Transverse colon (tissue), 3 donors: ENCODE measurements at regions not wholly inside any gene's neighbourhood (a gene's known extent, or its start where the extent isn't known, plus 50 kb on each side); places are given as distances from the start of the nearest gene placed in this dataset.

Source experiments
- POLR2A ChIP-seq: fragments of 450-650 bp; IDR thresholded peaks from one replicate; pipeline ENCODE4 v1.6.1; 2016; ENCODE audit warnings: antibody characterized with exemption, mild to moderate bottlenecking, moderate library complexity
- POLR2AphosphoS5 ChIP-seq, 3 donors: sonication (generic); formaldehyde crosslinking; IDR thresholded peaks; one replicate each; pipeline ENCODE4 v1.6.1; 2016; ENCODE audit warnings: antibody characterized with exemption in 3 of 3

GRCh38 chr7:68414631-68415425 is 1183.4 kb upstream of the AUTS2 start:
- TF ChIP-seq POLR2A (no peak), POLR2AphosphoS5 (IDR thresholded peaks at IDR 0.05) (no peak)
